Fibroblast of mammary gland (primary cell): ENCODE measurements at regions not wholly inside any gene's neighbourhood (a gene's known extent, or its start where the extent isn't known, plus 50 kb on each side); places are given as distances from the start of the nearest gene placed in this dataset.

ENCODE experiments used
- DNase-seq: peaks from one replicate; pipeline ENCODE4 v3.0.0-alpha.2; 2010; ENCODE audit warnings: low read depth
- H3K4me3 ChIP-seq: 2 replicates; pipeline ENCODE4 v1.5.1; 2011; ENCODE audit warnings: low read depth, mild to moderate bottlenecking, low read length, moderate library complexity; ENCODE audit not compliant: control insufficient read depth
- TF ChIP-seq, protein P1 (sequence below): conservative IDR thresholded peaks from 2 replicates; pipeline ENCODE4 v1.5.1; 2011; ENCODE audit warnings: low read depth, low read length, inconsistent platforms; ENCODE audit not compliant: control insufficient read depth, insufficient read depth

DNA sequence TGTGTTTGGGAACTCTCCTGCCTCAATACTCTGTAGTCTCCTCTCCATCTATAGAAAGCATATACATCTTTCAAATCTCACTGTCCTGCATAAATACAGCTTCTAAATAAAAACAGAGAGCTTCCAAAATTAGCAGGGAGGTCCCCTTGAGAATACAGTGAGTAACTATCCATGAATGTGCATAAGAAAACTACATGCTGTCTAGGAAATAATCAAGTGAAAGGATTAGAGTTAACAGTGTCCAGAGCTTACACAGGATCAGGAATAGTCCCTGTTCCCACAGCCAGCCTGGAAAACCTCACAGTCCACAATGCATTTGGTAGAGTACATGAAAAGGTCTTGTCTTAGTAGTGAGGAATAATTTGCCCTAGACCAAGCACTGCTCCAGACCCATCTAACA, 123.0 kb upstream of the POU3F2 start:
- H3K4me3 ChIP-seq, result no peak overlapping the region
- no peak for DNase-seq
- TF ChIP-seq, protein P1, sequence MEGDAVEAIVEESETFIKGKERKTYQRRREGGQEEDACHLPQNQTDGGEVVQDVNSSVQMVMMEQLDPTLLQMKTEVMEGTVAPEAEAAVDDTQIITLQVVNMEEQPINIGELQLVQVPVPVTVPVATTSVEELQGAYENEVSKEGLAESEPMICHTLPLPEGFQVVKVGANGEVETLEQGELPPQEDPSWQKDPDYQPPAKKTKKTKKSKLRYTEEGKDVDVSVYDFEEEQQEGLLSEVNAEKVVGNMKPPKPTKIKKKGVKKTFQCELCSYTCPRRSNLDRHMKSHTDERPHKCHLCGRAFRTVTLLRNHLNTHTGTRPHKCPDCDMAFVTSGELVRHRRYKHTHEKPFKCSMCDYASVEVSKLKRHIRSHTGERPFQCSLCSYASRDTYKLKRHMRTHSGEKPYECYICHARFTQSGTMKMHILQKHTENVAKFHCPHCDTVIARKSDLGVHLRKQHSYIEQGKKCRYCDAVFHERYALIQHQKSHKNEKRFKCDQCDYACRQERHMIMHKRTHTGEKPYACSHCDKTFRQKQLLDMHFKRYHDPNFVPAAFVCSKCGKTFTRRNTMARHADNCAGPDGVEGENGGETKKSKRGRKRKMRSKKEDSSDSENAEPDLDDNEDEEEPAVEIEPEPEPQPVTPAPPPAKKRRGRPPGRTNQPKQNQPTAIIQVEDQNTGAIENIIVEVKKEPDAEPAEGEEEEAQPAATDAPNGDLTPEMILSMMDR, result no peak

DNA sequence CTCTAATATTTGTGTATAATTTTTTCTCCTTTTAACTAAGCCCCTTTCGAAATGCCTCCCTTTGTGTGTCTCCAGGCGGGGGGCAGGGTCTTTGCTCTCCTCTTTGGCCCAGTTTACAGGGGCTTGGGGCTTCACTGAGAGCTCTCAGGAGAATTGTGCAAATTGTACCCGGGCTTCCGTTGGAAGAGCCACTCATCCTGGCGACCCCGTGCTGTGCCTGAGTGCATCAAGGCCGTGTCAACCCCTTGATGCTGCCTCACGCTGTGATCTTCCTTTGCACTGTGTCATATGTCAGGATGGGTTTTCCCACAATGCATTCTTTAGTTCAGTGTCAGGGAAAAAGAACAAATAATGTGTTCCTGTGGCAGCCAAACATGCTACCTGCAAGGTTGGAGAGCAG, 118.0 kb upstream of the POU3F2 start:
- TF ChIP-seq, protein P1, result no peak
- DNase-seq, result no peak
- no peak overlapping the region for H3K4me3 ChIP-seq

DNA sequence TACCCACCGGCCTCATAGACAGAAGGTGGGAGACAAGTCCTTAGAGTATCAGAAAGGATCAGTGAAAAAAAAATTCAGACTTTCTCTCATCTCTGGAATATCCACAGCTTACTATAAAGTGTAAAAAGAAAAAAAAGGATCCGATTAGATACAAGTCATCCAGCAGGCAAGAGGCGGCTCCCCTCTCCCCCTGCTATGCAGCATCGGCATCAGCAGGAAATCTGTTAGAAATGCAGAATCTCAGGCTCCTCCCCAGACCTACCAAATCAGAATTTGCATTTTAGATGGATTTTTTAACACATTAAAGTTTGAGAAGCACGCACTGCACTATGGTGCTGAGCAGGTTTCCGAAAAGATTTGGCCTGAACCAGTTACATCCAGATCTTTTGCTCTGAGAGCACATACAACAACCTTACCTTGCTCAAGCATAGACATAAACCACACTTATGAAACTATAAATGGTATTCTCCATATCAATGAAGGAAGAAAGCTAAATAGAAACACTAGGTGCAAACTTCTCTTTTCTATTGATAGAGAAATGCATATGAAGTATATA, 117.0 kb upstream of the POU3F2 start:
- TF ChIP-seq, protein P1, result no peak
- DNase-seq, result no peak
- no peak overlapping the region for H3K4me3 ChIP-seq

- no peak for DNase-seq
- H3K4me3 ChIP-seq, result no peak overlapping the region
- TF ChIP-seq, protein P1, result no peak
Measured at GRCh38 chr6:98717988-98718387, 116.4 kb upstream of the POU3F2 start.

DNA sequence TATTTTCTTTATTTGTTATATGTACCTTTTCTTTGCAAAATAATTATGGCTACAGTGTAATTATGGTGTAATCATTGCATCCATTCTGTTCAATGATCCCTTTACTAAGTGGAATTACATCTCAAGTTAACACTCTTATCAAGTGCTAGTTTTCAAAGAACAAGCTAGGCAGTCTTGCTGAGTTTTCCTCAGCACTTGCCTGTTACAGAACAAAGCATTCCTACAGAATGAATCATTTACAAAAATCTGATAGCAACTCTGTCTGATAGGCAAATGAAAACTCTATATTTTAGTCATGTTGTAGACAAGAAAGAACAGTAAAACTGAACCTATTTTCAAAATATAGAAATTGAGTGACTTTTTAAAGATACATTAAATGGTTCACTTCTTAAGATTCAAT, 109.8 kb upstream of the POU3F2 start:
- no peak for DNase-seq
- H3K4me3 ChIP-seq, result no peak overlapping the region
- TF ChIP-seq, protein P1, result no peak

DNA sequence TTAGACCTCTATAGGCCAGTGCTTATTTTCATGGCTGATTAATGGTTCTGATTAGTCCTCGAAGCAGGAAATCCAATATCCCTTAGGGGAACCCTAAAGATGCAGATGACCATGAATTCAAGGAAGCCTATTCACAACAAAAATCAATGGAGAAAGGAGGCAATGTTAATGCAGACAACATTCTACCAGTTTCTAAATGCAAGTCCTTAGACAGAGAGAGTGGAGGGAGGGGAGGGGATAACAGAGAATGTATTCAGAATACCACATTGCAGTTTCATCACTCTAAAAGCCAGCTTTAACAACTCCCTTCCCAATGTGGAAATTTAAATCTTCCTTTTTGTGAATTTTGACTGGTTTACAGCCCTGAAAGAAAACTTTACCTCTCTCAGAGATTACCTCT, 87.1 kb upstream of the POU3F2 start:
- H3K4me3 ChIP-seq, result no peak overlapping the region
- no peak for DNase-seq
- TF ChIP-seq, protein P1, result no peak

- H3K4me3 ChIP-seq, result no peak overlapping the region
- DNase-seq, result no peak
- TF ChIP-seq, protein P1, result no peak
Measured at GRCh38 chr6:98747960-98748359, 86.4 kb upstream of the POU3F2 start.
